ENCODE measurements at regions not wholly inside any gene's neighbourhood (a gene's known extent, or its start where the extent isn't known, plus 50 kb on each side); places are given as distances from the start of the nearest gene placed in this dataset.

- TF ChIP-seq REST (IDR thresholded peaks at IDR 0.05; ENCODE audit: insufficient read depth in 1 of 2, low read depth in 2 of 2, low read length in 2 of 2) (no peak), TAF1 (IDR thresholded peaks at IDR 0.05; ENCODE audit: borderline replicate concordance, insufficient read depth, low read length) (no peak), POLR2AphosphoS5 (IDR thresholded peaks at IDR 0.05; ENCODE audit: low read depth, low read length) (no peak), SIN3A (IDR thresholded peaks at IDR 0.05; ENCODE audit: borderline replicate concordance, insufficient read depth, low read length) (no peak)
Measured at GRCh38 chr2:38148501-38148900, 72.5 kb upstream of the CYP1B1 start.

All from PFSK-1 (cell line).